ENCODE measurements at regions not wholly inside any gene's neighbourhood (a gene's known extent, or its start where the extent isn't known, plus 50 kb on each side); places are given as distances from the start of the nearest gene placed in this dataset.

DNA sequence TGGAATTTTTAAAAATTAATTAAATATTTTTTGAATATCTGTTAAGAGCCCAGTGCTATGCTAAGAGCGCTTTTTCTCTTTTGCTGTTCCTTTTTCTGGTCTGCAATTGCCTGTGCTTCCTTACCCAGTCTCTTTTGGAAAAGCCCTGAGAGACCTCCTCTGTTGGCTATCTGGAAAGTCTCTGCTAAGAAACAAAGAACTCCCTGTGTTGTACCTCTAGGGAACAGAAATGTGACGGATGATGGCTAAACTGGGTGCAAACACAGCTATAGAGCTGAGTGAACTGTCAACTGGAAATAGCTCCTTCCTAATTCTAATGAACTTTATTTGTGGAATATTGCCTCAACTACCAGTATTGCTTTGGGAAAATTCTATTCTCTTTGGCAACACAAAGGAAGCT, 261.6 kb upstream of the NOVA1 start:
- DNase-seq = no peak

DNA sequence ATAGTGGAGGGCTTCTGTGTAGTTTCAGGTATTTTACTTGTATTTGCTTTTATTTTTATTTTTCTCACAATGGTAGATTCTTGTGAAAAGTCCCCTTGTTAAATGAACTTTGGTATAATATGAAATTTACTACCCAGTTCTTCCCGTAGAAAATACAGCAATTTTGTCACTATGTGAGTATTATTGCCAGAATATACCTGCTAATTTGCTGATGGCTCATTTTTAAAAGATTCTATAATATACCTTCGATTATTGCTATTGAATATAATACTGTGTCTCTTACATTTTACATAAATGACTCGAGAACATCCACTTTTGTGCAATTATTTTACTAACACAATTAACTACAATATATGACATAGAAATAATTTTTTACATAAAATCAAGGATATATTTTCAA, 262.3 kb upstream of the NOVA1 start:
- no peak for DNase-seq

DNA sequence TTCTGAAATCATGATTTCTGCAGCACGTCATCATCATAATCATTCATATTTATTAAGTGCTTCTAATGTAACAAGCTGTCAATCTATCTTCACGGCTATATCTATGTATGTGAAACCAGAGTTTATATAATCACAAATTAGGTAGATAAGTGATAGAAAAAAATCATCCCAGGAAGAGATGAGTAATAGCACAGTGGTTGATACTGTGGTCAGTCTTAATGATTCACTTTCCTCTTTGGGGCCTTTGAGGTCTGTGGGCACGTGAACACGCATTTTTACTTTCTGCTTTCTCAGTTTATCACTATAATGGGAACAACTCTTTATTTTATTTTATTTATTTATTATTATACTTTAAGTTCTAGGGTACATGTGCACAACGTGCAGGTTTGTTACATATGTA, 265.9 kb upstream of the NOVA1 start:
- no peak for DNase-seq

DNA sequence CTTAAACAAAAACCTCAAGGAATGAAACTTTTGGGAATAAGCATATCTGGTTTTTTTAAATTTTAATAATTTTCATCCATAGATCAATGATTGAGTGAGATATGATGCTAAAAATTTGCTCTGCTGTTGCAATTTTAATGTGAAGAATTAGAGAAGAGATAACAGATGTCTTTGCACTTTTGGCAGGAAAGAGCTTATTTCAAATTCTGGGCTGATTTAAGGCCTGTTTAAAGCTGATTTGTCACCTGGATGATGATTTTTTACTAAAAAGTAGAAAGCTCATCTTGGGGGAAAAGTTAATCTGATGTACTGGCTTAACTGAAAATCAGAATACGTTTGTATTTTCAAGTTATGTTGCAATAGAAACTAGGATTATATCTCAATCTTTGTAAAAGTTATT, 268.9 kb upstream of the NOVA1 start:
- no peak for DNase-seq

DNA sequence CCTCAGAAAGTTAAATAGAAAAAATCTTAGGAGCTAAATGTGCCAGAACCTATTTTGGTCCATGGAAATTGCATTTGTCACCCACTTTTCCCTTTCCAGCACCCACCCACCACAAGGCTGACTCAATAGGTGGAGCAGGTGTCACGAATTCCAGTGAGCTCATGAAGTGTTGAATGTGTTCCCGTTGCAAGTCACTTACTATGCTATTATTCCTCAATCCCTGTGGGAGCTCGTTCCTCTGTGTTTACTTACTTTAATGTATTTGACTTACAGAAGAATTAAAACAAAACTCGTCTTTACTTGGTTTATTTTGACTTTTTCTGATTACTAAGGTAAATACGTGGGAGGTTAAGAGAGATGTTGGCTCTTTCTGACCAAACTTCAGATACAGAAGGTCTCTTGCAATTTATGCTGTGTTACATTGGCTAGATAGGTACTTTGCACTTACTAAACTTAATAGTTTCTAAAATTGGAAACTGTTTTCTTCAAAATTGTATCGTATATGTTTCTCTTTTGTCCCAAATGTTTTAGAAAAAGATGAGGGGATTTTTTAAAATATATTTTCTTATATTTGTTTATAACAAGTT, 269.4 kb upstream of the NOVA1 start:
- no peak for DNase-seq

DNA sequence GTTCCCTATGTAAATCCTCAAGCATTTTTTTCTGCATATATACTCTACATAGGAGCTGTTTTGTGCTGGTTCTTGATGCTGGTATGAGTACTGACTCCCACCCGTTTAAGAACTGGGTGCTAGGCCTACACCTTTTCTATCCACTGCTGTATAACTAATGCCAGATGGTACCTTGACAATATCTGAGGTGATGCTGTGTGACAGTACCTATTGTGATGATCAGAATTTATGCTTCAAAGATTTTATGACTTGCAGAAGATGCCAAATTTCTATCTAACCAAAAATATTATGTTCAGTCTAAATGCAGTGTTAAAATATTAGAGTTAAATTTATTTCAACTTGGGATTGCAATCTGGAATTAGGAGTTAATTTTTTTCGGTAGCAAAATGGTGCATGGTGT, 272.3 kb upstream of the NOVA1 start:
- DNase-seq = no peak

DNA sequence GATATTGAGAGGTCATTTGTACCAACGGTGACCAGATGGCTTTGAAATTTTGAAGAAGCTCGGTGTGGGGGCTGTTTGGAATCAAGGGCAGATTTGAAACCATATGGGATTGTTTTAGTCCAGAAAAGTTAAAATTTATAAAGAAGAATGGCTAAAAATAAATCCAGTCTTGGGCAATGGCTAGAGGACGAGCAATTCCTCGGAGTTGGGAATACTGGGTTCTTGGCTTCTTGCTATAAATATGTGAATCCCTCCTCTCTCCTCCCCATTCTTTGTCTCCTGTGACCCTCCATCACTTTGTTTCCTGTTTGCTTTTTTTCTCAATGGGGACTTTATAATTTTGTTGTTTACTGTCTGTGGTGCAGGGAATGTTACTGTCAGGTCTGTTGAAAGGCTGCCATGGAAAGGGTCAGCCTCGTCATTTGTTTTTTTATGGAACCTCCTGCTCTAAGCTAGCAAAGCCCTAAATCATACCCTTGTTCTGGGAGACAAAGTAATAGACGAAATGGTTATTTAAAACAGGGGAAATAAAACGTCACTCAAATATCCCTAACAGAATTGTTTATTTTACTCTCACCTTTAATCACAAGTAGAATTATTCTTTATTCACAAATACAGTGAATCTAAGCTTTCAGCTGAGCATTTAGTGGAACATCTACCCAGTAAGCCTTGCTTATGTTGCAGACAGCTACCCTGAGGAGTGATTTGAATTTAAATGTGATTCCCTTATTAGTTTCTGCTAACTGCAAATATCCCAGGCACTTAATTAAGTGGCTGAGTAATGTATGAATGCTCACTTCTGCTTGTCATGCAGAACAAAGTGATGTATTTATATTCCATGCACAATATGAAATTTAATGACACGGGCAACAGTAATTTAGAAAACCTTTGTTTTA, 273.1 kb upstream of the NOVA1 start:
- DNase-seq = no peak

DNA sequence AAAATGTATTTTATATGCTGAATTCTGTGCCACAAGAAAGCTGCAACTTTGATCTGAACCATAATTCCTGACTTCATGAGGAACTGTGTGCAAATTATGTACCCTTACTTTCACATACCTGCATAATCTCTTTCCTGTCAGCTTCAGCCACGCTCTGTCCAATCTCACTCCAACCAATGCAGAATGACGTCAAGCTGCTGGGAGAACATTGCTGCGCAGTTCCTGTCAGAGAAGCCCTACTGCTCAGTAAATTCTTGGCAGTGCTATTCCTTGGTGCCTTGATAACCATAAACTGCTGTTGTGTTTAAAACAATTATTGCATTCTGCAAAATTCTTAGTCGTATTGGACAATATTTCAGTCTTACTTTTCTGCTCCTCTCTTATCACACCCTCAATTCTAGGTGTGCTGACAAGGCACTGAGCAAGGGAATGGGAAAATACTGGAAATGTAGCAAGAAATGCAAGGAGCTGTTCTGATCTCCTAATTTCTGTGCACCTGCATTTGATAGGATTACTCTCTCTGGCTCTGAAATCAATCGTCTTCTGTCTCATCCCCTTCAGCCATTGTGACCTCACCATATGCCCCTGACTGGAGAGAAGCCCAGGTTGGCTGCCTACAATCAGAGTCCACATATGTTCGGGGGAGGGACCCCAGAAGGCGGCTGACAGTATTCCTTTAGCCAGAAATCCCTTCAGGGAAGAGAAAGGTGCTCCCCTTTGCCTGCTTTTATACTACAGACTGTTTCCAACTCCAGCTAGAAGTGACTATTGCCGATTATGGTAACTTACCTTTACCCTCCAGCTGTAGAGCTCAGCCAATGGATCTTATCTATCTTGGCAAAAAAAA, 274.9 kb upstream of the NOVA1 start:
- DNase-seq = no peak

DNA sequence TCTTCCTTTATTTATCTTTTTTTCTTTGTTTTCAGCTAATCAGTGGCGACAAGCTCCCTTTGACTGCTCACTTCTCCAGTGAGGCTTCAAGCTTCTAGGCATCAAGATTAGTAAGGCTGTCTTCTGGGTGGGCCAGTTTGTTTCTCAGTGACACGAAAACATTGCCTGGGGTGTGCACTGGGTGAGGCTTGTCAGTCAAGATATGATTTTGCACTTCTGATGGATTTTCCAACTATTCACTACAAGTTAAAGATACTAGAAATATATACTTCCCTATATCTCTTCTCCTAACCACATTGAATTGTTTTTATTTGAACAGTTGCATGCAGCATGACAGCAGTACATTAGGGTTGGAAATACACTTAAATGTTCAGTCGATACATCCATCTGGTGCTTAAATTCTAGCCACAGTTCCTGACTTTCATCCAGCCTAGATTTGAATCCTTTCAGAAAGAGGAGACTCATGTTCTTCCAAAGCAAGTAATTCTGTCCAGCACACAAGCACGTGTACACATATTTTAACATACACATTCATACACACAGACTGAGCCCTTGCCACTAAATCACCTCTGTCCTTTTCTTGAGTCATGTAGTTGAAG, 275.6 kb upstream of the NOVA1 start:
- DNase-seq = no peak

DNA sequence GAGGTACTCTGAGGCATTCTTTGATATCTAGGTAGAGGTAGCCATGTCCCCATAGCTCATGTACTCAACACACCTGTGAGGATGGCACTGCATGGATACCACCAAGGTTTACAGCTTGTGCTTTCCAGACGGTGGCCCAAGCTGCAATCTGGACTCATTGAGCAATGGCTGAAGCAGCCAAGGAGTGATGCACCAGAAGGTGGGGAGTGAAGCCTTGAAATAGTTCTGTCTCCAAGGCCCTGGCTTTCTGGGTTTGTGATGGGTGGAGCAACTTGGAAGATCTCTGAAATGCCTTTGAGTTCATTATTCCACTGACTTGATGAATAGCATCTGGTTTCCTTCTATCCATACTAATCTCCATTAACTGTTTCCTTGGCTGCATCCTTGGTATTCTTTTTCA, 290.0 kb upstream of the NOVA1 start:
- no peak for DNase-seq

DNA sequence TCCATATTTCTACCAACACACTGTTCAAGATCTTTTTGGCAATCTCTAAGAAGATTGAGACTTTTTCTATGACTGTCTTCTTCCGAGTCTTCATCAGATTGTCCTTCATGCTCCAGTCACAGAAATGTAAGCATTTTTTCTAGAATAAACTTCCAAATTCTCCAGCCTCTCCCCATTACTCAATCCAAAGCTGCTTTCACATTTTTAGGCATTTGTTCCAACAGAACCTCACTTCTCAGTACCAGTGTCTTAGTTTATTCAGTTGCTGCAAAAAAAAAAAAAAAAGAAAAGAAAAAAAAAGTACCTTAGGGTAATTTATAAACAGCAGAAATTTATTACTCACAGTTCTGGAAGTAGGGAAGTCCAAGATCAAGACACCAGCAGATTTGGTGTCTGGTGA, 290.8 kb upstream of the NOVA1 start:
- no peak for DNase-seq

DNA sequence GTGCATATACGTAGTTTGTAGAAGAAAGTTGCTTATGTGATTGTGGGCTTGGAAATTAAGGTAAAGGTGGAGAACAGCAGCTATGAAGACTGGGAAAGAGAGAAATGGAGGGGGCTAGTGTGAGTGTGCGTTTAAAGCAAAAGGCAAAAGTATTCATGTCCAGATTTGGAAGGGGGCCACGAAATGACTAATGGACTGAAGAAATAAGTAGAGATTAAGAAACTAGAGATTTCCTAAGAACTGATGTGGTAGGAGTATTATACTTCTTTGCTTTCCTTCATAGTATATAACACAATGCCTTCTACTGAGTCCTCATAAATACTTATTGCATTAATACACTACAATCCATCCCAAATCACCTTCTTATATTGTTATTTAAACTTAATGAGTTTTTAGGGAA, 298.6 kb upstream of the NOVA1 start:
- no peak for DNase-seq

DNA sequence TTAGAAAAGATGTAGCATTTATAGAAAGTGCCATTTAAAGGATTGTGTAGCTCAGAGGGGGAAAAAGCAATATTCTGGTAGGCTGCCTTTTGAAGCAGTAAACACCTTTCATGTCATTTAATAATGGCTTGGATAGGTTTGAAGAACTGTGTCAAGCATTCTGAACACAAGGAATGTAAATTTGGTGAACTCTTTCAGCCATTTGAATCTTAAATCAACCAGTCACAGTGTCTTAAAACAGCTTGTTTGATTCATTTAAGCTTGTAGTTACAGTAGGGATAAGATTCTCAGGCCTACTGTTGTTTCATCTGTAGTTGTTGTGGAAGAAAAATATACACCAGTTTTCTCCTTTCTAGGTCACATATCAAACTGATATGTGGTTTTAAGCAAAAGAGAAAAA, 299.4 kb upstream of the NOVA1 start:
- DNase-seq = no peak

DNA sequence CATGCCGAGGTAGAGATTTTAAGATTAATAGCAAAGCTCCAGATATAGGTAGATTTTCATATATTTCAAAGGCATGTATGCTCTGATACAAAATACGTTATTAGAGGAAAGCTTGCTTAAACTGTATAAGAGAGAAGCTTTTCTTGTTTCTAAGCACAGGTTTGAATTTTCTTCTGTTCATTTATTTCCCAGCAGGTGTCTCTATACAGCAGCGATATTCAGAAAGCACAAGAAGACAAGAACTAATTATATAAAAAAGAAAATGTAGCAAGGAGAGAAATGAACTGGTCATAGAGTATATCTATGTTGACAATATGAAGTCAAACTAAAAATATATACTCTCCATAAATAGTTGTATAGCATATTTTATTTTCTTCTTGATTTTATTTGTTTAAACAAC, 307.4 kb upstream of the NOVA1 start:
- no peak for DNase-seq

DNA sequence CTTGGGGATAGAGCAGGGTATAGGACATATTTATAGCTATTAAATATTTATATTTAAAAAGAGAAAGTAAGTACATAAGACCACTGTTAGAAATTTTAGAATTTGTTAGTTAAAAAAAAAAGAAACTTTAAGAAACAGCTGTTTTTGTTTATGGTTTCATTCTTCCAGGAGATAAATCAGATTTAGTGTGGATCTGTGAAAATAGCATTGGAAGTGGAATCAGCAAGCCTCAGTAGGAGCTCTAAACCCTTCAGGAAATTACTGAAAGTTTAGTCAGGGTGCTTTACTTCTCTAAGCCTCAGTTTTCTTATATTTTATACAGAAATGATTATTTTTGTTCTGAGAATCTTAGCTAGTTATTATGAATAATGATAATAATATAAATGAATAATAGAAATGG, 316.0 kb upstream of the NOVA1 start:
- no peak for DNase-seq

DNA sequence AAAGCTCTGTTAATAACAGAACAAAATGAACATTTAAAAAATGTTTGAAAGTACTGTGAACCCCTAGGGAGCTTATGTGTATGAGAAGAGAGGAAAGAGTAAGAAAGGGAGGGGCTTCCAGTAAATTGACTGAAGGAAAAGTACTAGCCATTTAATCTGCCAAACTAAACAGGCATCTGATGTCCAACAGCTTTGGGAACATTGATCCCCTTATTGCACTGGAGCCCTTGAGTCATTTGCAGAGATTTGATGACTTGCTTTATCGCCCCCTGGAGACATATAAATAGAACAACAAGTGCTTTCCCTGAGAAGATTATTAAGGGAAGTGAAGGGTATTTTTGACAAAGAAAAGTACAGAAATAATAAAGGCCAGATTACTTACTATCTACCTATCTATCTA, 319.3 kb upstream of the NOVA1 start:
- DNase-seq = no peak

DNA sequence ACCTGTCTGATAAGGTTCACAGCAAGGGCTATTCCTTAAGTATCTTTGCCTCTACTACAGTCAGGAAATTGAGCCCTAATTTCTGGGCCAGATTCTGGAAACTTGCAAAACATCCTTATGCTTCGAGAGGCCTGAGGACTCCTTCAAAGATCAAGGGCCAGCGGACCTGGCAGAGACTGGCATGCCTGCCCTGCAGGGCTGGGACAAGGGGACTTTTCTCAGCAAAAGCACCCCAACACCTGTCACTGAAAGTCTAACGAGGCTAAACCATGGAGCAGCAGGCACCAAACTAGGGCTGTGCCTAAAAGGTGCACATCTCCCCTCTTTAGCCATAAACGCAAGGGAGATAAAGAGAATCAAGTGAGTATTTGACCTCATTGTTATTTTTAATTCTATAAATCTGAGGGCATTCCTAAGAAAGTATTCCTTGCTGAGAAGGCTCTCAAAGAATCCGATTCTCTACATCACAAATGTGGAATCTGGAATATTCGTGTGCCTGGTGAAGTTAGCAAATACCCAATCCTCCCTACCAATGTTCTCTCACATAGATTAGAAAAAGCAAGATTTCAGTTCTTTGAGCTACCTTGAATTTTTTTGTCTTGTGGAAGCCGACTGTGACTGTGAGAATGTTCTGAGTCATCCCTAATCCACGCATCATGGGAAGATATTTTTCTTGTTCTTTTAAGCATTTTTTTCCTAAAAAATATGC, 328.2 kb upstream of the NOVA1 start:
- DNase-seq = no peak

DNA sequence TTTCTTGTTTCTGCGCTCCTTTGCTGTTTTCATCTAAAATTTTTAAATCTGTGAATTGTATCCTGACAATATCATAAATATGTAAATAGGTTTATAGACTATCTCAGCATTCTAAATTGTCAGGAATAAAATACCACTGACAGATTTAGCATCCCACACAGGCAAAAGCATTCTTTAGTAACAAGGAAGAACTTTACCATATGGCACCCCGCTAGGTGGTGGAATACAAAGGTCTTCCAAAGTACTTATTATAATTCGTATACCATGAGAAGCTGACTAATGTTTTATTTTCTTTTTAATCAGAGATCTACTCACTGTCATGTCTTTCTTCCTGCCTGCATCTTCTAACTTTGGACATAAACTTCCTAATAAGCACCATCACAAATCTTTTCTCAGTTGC, 328.8 kb upstream of the NOVA1 start:
- DNase-seq = no peak

DNA sequence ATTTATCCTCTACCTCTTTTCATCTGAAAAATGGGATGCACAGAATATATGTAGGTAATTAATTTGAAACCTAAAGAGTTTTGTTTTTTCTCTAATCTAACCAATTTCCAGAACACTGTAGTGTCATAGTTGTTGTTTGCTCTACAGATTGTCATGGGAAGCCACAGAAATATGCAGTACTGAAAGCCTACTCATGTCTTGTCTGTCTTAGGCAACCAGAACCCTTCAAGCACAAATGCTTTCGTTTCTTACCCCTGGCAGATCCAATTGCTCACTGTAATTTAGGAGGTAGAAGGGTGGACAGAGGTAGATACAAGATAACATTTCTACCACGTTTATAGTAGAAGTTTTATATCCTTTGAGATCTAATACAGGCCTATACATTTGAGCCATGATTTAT, 330.2 kb upstream of the NOVA1 start:
- no peak for DNase-seq

DNA sequence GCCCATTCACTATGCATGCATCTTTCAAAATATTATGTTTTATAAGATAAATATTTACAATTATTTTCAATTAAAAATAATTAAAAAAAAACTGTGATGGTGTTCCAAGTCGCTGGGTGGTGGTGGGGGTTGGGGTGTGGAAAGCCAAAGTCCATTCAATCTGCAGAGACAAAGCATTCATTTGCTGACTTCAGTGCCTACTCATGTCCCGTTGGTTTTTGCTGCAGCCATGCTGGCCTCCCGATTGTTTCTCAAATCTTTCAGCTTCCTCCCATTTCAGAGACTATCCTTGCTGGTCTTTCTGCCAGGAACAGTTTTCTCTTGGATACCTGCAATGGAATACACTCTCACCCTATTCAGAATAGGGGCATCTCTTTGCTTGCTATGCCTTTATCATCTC, 331.5 kb upstream of the NOVA1 start:
- DNase-seq = no peak

DNA sequence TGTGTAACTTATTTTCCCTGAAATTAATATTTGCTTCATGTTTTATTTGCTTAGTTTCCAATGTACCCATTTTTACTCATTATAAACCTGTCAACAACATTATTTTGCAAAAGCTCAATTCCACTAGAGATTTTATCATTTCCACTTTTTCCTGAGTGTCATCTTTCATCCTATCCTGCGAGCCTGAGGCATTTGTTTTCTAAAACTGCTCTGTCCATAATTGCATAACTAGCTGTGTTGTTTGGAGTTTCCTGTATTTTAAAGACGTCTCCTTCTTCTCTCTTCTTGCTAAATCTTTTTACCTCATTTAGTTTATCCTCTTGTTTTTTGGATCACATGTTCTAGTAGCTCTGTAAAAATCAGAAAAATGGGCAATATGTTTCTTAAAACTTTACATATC, 332.7 kb upstream of the NOVA1 start:
- DNase-seq = no peak

DNA sequence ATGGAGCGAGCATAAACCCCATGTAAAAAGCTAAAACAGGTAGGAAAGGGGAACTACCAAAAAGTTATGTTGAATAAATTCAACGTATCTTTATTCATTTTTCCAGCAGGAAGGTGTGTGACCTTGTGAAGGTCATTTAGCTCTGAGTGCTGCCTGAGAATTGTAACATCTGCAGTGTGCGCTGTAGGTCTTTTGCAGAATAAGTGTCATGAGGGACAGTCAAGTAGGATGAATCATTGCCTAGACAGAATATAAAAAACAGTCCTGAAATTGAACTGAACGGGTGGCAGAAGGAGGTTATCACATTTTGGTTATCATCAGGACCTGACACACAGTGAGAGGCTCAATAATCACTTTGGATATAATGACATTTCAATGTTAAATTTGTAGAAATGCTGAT, 334.8 kb upstream of the NOVA1 start:
- no peak for DNase-seq

DNA sequence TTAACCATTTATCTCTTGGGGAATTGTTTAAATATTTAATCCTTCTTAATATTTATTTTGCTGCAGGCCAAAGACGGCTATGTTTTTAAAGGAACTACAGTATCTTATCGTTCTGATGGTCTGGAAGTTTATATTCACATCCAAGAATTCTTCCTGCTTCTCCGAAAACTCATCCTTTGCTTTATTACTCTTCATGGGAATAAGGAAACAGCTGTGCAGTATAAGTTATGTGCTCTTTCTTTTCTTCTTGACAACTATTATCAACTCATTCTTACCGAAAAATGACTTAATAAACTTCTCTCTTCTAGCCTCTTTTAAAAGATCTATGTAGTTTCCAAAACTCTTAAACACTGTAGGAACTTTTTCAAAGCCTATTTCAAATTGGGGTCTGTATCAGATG, 335.6 kb upstream of the NOVA1 start:
- DNase-seq = no peak
